Retina (tissue), 1 donor: ENCODE measurements at regions not wholly inside any gene's neighbourhood (a gene's known extent, or its start where the extent isn't known, plus 50 kb on each side); places are given as distances from the start of the nearest gene placed in this dataset.

Experiments used
- DNase-seq: peaks from one replicate; pipeline ENCODE4 v3.0.0-alpha.2; 2016

DNA sequence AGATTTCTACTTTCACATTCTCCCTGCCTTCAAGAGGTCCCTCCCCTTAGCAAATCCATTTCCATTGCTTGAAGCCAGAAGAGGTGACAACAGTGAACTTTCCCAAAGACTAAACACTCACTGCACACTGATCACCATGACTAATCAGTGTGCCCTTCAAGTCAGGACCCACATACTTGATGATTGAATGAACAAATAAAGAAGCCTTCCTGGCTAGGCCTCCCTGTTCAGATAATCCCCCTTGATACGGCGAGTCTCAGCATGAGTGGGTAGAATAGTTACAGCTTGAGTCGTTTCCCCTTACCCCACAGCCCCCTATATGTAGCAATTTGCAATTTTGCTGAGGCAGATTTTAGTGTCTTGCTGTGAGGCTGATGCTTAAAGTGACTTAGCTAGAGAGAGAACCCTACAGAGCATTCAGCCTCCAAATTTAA lies 102.2 kb downstream of the UNC5CL start:
- DNase-seq, result no peak

DNA sequence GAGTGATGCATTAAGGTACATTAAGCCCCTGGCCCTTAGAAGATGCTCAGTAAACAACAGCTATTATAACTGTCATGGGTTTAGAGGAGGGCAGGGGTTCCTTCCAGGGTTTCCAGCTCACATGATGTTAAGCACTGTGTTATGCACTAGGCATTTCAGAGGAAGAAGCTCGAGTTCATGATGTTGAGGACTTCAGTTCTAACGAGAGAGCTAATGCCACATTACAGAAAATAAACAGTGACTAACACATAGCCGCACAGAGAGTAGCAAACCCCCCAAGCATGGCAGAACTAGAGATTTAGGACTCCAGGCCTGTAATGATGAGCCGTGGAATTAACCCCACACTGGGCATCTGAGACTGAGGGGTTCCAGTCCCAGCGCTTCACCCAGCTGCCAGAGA lies 105.2 kb downstream of the UNC5CL start:
- DNase-seq, result no peak

DNA sequence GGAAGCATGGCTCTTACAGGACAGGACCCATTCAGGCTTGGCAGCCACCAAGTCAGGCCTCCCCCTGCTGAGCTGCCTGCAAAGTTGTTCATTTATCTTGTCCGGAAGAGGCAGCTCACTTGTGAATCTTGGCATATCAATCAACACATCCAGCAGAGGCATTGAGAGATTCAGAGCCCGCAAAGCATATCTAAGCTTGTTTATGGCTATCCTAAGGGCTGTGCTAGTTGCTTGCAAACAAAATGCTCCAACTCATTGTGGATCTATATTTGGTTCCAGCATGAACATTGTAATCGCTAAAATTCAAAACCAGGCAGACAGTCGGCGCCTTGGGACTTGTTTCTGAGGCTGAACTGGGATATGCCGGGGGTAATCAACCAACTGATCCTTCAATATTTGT lies 106.1 kb downstream of the UNC5CL start:
- DNase-seq, result no peak

DNA sequence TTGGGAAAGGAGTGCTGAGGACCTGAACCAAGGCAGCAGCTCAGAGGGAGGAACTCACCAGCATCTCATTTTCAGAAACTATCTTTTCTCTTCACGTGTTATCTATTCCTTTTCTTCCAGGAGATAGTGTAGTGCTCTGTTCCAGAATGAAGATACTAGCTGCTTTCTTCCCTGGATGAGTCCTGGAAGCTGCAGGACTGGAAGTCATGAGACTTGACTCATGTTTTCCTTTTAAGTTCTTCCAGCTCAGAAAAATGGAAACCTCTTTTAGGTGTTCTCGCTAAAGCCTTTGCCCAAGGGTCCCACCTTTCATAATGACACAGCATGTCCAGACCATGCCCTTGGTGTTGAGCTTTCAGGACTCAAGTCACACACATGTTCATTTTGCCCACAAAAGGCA lies 106.7 kb downstream of the UNC5CL start:
- DNase-seq, result no peak

DNA sequence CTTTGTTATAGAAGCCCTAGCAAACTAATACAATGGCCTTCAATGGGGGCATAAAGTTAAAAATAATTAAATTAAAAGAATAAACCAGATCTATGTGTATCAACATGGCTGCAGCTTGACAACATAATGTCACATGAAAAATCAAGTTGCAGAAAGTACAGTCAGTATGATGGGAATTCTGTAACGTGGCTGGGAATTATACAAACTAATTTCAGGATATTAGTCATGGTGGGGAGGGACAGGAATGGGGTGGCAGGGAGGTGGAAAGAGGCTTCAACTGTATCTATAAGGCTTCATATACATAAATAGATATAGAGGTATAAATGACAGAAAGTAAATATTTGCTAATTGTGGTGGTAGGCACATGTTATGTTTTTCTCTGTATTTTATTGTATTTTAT lies 107.1 kb downstream of the UNC5CL start:
- no peak for DNase-seq

DNA sequence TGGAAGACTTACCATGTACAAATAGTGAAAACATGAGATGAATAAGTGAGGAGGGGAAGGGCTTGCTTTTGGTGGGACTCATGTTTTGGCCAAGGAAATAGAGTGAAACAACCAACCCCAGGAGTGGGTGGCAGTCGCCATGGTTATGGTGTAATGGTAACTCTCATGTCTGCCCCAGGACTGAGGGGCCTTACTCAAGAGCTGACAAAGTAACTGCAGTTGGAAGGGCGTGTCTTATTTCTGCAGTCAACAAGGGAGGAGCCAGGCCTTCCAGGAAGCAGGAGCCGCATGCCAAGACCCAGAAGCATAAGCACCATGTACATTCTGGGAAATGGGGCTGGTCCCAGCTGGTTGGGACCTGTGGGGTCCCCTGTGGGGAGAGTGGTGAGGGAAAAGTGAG lies 108.5 kb downstream of the UNC5CL start:
- no peak for DNase-seq

DNA sequence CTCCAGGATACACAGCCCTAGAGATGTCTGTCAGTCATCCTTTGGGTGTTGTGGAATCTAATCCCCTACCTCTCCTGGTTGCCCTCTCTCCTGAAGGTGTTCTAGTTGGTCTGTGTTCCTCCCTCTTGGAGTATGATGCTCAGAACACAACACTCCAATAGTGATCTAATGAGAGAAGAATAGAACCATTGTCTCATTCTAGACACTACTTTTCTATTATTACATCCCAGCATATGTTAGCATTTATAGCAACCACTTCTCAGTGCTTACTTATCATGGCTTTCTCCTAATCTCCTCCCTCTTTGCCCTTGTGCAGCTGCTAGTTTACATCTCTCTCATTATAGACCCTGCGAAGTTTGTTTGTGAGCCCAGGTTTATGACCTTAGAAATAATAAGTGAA lies 109.0 kb downstream of the UNC5CL start:
- DNase-seq, result no peak

DNA sequence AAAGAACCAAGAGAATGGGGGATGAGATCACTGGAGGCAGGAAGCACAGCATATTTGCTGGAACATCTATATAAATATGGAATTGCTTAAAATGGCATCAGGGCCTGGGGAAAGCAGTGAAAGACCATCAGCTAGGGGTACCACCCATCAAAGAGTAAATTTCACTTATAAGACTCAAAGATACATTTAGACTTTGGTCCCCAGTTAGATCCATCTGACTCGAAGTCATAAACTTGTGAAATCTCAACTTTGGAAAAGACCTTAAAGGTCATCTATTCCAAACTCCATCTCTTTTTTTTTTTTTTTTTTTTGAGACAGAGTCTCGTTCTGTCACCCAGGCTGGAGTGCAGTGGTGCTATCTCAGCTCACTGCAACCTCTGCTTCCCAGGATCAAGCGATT lies 109.8 kb downstream of the UNC5CL start:
- no peak for DNase-seq

DNA sequence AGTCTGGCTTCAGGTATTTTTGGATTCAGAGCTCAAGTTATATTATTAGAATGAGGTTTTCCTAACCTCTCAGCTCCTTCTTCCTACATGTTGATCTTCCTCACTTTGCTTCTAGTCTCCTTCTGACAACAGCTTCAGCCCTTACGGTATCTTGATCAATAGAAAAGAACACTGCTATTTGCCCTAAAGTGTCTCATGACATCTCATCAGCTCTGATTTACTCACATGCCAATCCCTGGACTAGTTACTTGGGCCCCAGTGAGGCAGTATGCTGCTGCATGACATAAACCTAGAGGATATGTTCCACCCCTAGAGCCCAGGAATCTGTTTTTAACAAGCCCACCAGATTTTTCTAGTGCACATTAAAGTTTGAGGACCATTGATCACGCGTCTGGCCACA lies 110.3 kb downstream of the UNC5CL start:
- DNase-seq, result no peak

DNA sequence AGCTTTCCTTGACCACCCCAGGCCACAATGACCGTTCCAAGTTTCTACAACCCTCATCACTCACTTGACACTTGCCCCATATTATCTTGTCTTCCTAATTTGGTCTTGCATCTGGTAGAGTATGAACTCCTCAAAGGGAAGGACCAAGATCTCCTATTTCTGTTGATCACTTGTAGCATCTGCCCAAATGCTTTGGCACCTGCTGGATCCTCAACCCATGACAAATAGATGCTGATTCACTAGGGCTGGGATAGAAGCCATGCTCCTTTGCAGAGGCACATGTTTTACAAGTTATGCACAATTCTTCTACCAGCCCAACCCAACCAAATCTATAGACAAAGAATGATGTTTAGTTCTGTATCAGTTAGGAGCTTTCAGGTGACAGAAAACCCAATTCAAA lies 110.7 kb downstream of the UNC5CL start:
- no peak for DNase-seq

DNA sequence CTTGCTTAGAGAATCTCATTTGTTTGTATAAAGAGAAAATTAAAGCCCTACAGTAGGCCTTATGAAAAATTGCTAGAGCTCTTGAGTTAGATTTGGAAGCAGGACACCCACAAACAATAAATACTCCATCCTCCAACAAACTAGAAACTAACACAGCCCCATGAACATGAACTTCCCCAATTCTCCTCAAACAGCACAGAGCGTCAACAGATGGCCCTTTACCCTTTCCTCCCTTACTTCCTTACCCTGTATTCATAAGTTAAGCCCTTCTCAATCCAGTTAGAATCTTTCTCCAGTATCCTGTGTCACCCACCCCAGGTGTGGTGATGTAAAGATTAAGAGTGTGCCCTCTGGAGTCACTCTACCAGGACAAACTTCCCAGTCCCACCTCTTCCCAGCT lies 113.7 kb downstream of the UNC5CL start:
- DNase-seq, result no peak

DNA sequence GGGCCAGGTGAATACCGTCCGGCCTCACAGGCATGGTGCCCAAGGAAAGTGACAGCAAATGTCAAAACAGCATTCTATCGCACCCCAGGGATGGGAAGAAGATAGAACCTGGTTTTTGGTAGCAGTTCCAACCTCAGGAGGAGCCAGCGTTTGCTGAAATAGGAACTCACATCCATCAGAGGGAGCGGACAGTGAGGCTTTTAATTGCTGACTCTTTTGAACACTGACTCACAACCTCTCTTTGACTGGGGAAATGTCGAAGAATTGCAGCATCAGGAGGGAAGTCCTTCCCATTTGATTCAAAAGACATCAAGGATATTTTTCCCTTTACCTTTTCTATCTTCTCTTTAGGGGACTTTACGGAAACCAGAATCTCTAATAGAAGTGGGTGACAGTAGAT lies 114.2 kb downstream of the UNC5CL start:
- DNase-seq, result no peak

DNA sequence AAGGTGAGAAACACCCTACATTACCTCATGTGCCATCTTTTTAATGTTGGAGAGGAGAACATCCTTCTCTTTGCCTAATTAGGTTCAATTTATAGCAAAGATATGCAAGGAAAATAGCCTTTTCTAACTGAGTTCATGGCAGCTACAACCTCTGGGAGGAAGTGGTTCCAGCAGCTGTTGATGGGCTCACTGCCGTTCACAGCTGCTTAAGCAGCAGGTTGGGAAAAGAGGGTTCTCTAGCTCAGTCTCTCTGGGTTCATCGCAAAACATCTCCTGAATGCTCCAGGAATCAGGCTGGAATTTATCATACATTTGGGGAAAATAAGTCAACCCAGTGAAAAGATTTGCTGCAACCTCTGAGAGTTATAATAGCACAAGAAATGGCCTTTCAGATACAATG lies 115.1 kb downstream of the UNC5CL start:
- DNase-seq, result no peak

DNA sequence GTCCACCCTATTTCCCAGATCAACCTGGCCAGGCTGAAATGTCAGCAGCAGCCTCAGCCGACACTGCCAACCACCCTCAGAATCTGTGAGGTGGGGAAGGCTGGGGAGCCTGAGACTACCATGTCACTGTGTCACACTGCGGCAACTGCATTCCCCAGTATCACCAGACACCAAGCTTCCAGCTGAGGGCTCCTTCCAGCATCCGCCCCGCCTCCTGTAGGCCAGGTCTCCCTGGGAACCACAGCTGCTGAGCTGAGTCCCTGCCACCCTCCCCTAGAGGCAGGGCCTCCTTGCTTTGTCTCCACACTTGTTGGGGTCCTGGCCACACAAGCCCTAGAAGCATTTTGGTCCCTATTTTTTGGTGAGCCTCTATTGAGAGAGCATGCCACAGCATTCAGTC lies 115.7 kb downstream of the UNC5CL start:
- DNase-seq, result no peak

DNA sequence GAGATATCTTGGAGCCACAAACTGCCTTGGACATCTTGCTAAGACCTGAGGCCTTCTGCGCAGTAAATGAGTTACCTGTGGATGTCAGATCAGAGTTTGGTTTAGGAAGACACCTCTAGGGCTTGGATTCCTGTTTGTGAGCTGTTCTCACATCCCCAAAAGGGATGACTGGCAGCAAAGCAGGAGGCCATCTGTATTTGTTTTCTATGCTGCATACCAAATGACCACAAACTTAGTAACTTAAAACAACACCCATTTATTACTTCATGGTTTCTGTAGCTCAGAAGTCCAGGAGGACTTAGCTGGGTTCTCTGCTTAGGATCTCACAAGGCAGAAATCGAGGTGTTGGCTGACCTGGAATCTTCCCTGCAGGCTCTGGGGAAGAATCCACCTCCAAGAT lies 116.7 kb downstream of the UNC5CL start:
- no peak for DNase-seq

DNA sequence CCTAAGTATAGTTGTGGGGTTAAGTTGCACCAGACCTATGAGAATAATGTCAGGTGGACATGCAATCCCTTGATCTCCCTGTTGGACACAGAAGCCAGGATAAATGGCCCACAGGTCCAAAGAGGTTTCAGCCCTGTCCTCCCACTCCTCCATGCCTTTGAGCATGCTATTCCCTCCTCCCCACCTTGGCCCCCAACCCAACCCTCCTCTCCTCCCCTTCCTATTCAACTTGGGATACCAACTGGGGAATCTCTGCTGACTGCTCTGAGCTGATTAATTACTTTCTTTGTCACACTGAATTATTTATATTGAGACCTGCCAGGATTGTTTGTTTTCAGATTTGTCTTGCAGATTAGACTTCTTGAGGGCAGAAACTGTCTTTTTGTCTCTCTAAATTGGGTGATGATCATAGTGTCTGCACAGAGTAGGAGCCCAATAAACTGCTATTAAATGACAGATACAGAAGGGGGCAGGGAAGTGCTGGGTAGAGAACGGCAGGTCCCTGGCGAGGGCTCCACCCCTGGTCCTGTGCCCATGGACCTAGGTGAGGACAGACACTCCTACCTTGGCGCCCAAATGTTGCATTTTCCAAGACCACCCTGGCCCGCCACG lies 120.9 kb downstream of the UNC5CL start:
- DNase-seq, result no peak

DNA sequence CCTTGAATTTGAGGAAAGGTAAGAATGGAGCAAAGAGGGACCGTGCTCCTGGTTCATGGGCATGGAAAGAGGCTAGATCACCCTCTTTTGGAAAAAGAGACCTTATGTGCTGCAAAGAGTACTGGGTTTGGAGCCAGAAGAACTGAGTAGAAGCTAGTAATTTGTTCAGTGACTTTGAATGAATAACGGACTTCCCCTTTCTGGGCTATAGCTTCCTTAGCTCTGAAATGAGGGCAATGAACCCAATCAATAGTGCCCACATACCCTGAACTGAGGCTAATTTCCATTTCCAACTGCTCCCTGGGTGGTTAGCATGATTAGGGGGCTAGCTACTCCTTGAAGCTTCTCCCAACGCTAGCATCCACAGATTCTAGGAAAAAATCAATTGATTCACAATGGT lies 121.4 kb downstream of the UNC5CL start:
- DNase-seq, result no peak

DNA sequence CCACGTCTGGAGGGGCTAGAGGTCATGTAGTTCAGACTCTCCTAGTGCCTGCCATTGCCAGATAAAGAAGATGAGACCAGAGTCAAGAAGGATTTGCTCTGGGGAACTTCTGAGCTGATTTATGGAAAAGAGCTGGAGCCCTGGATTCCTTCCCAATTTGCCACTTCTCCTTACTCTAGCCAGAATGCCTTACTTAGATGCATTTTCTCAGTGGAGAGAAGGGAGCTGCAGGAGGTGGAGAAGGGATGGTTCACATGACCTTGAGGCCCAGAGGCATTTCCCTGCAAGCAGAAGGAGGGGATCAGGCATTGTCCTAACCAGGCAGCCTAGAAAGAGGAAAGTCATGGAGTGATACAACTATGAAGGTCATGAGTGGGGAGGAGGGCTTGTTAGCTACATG lies 122.2 kb downstream of the UNC5CL start:
- DNase-seq, result no peak

DNA sequence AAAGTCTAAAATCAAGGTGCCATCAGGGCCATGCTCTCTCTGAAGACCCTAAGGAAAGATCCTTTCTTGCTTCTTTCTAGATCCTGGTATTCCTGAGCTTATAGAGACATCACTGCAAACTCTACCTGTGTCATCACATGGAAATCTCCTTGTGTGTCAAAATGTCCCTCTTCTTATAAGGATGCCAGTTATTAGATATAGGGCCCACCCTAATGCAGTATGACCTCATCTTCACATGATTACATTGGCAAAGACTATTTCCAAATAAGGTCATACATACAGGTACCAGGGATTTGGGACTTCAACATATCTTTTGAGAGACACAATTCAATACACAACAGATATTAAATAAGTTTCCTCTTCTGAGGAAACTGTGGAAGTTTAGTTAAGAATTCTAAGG lies 123.9 kb downstream of the UNC5CL start:
- DNase-seq, result no peak

DNA sequence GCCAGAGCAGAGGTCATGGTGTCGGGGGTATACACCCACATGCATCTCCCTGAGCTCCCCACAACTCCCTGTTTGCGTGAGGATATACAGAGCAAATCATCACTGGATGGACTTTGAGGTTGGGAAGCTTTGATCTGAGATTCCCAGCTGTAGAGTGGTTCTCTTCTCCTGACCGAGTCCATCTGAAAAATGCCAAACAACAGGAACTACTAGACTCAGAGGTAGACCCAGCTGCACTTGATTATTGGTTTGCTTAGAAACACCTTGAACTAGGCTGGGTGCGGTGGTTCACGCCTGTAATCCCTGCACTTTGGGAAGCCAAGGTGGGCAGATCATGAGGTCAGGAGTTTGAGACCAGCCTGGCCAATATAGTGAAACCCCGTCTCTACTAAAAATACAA lies 125.0 kb downstream of the UNC5CL start:
- DNase-seq, result no peak

DNA sequence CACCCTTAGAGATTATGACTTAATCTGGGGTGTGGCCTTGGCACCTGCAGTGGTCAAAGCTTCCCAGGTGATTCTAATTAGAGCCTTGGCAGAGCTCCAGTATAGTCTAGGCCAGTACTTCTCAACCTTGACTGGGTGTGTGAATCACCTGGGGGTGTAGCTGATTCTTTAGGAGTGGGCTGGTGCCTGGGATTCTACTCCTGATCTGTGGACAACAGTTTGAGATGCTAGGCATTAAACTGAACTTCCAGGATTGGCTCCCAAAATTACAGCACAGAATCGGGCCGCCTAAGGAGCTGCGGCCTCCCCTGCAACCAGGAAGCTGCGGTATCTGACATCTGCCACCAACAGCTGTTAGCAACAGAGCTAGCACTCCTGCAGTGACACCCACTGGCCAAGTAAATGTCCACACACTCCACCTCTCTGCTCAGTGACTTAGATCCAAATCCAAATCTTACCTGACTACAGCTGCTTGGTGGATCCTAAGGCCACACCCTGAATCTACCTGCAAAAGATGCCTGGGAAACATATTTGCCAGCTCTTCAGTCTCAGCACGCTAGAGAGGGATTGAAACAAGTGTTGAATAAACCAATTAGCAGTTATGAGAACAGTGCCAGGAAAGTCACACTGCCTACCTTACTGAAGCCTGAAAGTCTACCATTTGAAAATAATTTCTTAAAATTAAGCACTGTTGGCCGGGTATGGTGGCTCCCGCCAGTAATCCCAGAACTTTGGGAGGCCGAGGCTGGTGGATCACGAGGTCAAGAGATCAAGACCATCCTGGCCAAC lies 126.7 kb downstream of the UNC5CL start:
- peak; percentile 58 for DNase-seq

DNA sequence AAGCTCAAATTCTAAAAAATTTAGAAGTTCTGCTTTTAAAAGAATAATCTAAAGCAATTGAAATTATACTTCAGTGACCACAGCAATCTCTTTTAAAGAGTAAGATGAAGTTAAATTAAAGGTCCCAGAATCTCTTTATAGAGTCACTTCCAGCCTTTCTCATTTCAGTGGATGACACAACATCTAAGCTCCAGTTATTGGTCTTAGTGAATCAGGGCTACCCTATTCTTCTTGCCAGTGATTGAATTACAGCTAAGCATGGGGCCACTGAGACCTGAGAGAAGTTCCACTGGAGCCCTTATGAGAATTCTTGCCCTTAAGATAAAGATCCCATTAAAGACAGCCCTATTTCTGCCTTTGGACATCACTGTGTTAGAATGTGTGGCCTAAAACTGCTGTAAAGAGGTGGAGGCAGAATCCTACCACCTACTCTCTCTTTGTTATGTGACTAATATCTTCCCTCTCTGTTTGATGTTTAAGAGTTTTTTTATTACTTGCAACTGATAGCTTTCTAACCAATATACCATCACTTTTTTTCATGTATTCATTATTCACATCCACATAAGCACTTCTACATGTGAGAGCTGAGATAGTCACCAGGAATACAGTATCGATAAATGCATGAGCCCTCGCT lies 128.6 kb downstream of the UNC5CL start:
- DNase-seq, result no peak

DNA sequence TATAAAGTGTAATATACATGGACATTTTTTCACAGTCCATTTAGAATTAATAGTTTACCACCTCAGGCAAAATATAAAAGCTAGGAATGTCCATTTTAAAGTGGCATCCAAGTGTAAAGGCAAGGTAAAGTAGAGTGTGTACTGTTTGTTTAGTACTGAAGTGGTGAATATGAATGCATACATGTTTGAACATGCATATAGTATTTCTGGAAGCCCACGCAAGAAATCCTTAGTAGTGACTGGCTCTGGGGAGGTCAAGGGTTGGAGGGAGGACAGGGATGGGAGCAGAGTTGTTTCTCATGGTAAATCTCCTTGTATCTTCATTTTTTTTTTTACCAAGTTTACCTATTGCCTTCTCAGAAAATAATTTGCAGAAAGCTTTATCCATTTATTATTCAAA lies 129.2 kb downstream of the UNC5CL start:
- no peak for DNase-seq

DNA sequence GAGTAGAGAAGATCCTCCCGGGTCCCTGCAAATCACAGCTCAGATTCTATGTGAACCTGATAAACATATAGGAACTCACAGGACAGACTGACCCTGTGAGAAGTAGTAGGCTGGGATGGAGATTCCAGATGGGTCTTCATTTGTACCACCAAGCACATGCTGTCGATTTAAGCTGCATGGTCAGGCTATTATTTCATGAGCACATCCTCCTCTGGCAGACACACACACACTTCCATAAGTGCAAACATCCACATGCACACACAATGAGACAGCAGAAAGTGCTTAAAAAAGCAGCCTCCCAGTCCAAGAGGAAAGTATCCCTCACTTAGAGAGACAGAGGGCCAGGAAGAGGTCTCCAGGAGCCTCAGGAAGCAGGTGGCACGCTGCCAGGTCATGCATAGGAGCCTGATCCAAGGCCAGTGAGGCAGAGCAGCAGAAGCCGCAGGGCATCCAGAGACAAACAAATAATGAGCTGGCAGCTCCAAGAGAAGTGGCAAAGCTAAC lies 131.8 kb downstream of the UNC5CL start:
- DNase-seq, result no peak
